ENCODE measurements at regions not wholly inside any gene's neighbourhood (a gene's known extent, or its start where the extent isn't known, plus 50 kb on each side); places are given as distances from the start of the nearest gene placed in this dataset.

GRCh38 chr2:139769633-139770032 lies 989.4 kb upstream of the NXPH2 start:
- no peak overlapping the region for H3K4me2 ChIP-seq (ENCODE audit: insufficient read depth, insufficient read length, low read length)
- no peak overlapping the region for H3K56ac ChIP-seq (ENCODE audit: insufficient read length, low read depth, low read length)
- no peak overlapping the region for H2BK12ac ChIP-seq (ENCODE audit: insufficient read length, low read depth, low read length)
- H2BK120ac ChIP-seq (ENCODE audit: low read depth, low read length, poor library complexity, severe bottlenecking), result no peak overlapping the region
- no peak overlapping the region for H3K18ac ChIP-seq (ENCODE audit: insufficient read length, low read depth, low read length)
- H3K14ac ChIP-seq (ENCODE audit: insufficient read depth, low read length), result no peak overlapping the region
- H4K8ac ChIP-seq (replicated peaks; ENCODE audit: insufficient read length, low read depth, low read length), result no peak overlapping the region
- no peak overlapping the region for H4K91ac ChIP-seq (ENCODE audit: insufficient read length, low read depth, low read length)
- no peak overlapping the region for H3K27ac ChIP-seq (ENCODE audit: insufficient read length, low read depth, low read length)
- no peak overlapping the region for H3K4ac ChIP-seq (ENCODE audit: low read depth, low read length)
- no peak overlapping the region for H2BK20ac ChIP-seq (ENCODE audit: low read depth, low read length, poor library complexity, severe bottlenecking)
- Mint-ChIP-seq H3K36me3 (ENCODE audit: insufficient read depth in 1 of 3, low read depth in 3 of 3) (no peaks in the 10 kb centered on the region), H3K4me1 (peaks cover 8 to 13% of the 10 kb centered on the region in 2 experiments), H3K4me3 (no peak overlapping the region), H3K27ac (no peak overlapping the region), H3K9me3 (no peaks in the 10 kb centered on the region), H3K27me3 (ENCODE audit: low read depth) (no peaks in the 10 kb centered on the region; the same call in 1 of the 2 replicates)
- H2BK5ac ChIP-seq (ENCODE audit: insufficient read length, low read length), result no peak overlapping the region
- no peak for DNase-seq
- no peaks in the 10 kb centered on the region for H3K79me2 ChIP-seq (ENCODE audit: insufficient read depth, low read length)
- H3K23ac ChIP-seq (ENCODE audit: insufficient read length, low read depth, low read length), result no peak overlapping the region
- no peak for TF ChIP-seq CTCF (conservative IDR thresholded peaks at IDR 0.05)
- no peak overlapping the region for H2AK5ac ChIP-seq (ENCODE audit: insufficient read length, low read length)
- H3T11ph ChIP-seq (ENCODE audit: low read length), result no peak overlapping the region
- H3K79me1 ChIP-seq (ENCODE audit: insufficient read depth, low read depth, low read length, poor library complexity, severe bottlenecking), result no peaks in the 10 kb centered on the region
- no peaks in the 10 kb centered on the region for H3K23me2 ChIP-seq (ENCODE audit: insufficient read length, low read depth, low read length, poor library complexity, severe bottlenecking)
- H2BK15ac ChIP-seq (ENCODE audit: low read depth, low read length), result no peak overlapping the region
- no peaks in the 10 kb centered on the region for H4K20me1 ChIP-seq (ENCODE audit: control insufficient read depth, insufficient read depth, insufficient read length)
- H4K5ac ChIP-seq (ENCODE audit: insufficient read length, low read depth, low read length), result no peak overlapping the region
- no peaks in the 10 kb centered on the region for H3K4me1 ChIP-seq (ENCODE audit: insufficient read depth, low read length)
- no peak overlapping the region for H3K9ac ChIP-seq (ENCODE audit: extremely low read depth, insufficient read length, low read length)
- H3K27me3 ChIP-seq (ENCODE audit: insufficient read depth, low read length), result no peaks in the 10 kb centered on the region
- H3K9me3 ChIP-seq (ENCODE audit: control insufficient read depth, low read depth, low read length), result no peaks in the 10 kb centered on the region
- no CpG with 5 or more reads among the region's 1 CpG for WGBS (ENCODE audit: extremely low coverage, insufficient read length, low lambda C conversion rate)
- H2AFZ ChIP-seq (ENCODE audit: low read length), result no peak overlapping the region
